Activated naive CD8-positive, alpha-beta T cell treated with anti-CD3 and anti-CD28 coated beads, Interleukin-2, amount 10 ng/mL, durations not matched to agents 7 days and 5 days (primary cell): ENCODE measurements at regions not wholly inside any gene's neighbourhood (a gene's known extent, or its start where the extent isn't known, plus 50 kb on each side); places are given as distances from the start of the nearest gene placed in this dataset.
"Not testable (repeated sequence)": the region's sequence is repeated elsewhere in the genome, so short reads cannot be mapped to it uniquely, and the experiment has no call there.

Experiments used
- ATAC-seq: fragments of 150-1000 bp; cut with Tn5 transposase; one replicate; pipeline ENCODE4 v1.10.0; 2021; ENCODE audit warnings: low read depth, moderate library complexity
- POLR2A ChIA-PET: fragments of 350-600 bp; sonication (Branson Sonifier 250); formaldehyde crosslinking; loops from one replicate; lab custom pipeline; 2021; ENCODE audit warnings: antibody characterized with exemption; lab: Charles Lee
- DNase-seq: peaks from one replicate; pipeline ENCODE4 v3.0.0; 2021
- H3K27ac Mint-ChIP-seq: one replicate; pipeline ENCODE4 v1.8.0; 2022; ENCODE audit warnings: mild to moderate bottlenecking, mixed read lengths
- H3K27me3 Mint-ChIP-seq: one replicate; pipeline ENCODE4 v1.8.0; 2022; ENCODE audit warnings: mild to moderate bottlenecking, moderate library complexity, mixed read lengths
- H3K36me3 Mint-ChIP-seq: one replicate; pipeline ENCODE4 v1.8.0; 2021; ENCODE audit warnings: mild to moderate bottlenecking, mixed read lengths
- H3K4me1 Mint-ChIP-seq: one replicate; pipeline ENCODE4 v1.8.0; 2021; ENCODE audit warnings: mixed read lengths
- H3K4me3 Mint-ChIP-seq: one replicate; pipeline ENCODE4 v1.8.0; 2022; ENCODE audit warnings: mild to moderate bottlenecking, moderate library complexity, mixed read lengths
- H3K9me3 Mint-ChIP-seq: one replicate; pipeline ENCODE4 v1.8.0; 2021; ENCODE audit warnings: mixed read lengths

DNA sequence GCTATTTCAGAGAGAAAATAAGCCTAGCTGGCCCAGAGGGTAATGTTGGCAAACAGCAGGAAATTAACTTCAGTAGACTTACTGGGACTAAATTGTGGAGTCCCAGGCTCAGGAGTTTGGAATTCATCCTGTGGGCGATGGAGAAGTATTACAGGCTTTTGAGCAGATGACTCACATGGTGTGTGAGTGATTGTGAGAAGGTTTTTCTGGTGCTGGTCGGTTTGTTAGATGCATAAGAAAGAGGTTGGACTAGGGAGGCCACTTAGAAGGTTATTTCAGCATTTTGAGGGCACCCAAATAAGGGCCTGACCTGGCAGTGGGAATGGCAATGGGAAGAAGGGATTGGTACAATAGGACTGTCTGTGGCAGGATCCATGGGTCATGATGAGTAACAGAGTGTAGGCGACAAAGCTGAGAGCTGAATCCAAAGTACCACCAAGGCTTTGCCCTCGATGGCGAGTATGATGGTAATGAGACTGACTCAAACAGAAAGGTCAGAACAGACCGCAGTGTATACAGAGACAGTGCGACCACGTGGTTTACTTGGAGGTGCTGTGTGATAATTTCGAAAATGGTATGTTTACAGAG, 69.2 kb upstream of the KIF26B start:
- ATAC-seq: no peak
- Mint-ChIP-seq H3K4me1 (no peaks in the 10 kb centered on the region), H3K9me3 (no peaks in the 10 kb centered on the region), H3K36me3 (no peaks in the 10 kb centered on the region), H3K27ac (no peak overlapping the region), H3K27me3 (no peaks in the 10 kb centered on the region), H3K4me3 (no peak overlapping the region)
- DNase-seq: no peak
- POLR2A ChIA-PET: no interaction called here

DNA sequence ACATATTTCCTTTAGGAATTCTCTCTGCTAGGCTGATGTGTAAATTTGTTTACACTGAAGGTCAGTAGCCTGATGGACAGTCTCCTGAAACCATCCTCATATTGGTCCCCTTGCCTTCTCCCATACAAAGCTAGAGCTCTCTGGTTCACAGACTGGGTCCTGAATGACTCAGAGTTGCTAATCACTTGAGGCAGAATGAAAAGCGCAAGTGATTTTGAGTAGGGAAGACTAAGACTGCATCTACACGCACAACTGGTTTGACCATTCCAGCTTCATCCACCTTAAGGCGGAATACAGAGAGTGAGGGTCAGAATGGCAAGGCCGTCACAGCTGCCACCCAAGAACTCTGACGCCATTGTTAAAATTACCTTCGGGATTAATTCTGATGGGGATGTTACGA, 70.2 kb upstream of the KIF26B start:
- Mint-ChIP-seq H3K27me3 (no peaks in the 10 kb centered on the region), H3K36me3 (no peaks in the 10 kb centered on the region), H3K4me1 (no peaks in the 10 kb centered on the region), H3K27ac (no peak overlapping the region), H3K9me3 (no peaks in the 10 kb centered on the region), H3K4me3 (no peak overlapping the region)
- DNase-seq (no peak), ATAC-seq (no peak)
- POLR2A ChIA-PET: no interaction called here

DNA sequence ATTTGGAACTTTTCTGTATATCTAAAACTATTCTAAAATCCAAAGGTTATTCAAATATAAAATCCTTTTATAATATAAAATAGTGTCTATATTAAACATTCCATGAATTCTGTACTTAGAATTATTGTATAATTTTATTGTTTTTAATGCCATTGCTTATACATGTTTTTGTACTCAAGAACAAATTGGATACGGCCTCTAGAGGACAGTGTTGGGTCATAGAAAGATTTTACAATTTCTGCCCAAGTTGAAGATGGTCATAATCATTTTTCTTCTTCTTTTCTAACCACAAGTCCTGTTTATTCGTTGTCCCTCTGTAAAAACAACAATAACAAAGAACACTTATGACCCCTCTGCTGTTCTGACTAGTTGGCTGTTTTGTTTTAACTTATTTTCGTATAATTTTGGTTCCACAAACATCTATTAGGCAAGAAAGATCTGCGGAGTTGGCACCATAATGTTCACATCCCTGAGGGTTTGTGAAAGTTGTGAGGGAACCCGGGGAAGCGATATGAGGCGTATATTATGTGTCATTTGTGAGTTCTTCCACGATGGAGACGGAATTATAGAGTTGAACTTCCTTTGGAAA, 75.7 kb upstream of the KIF26B start:
- DNase-seq (no peak), ATAC-seq (no peak)
- Mint-ChIP-seq H3K9me3 (no peaks in the 10 kb centered on the region), H3K4me1 (no peaks in the 10 kb centered on the region), H3K27ac (no peak overlapping the region), H3K27me3 (peaks cover 3% of the 10 kb centered on the region), H3K4me3 (no peak overlapping the region), H3K36me3 (no peaks in the 10 kb centered on the region)
- POLR2A ChIA-PET: no interaction called here

DNA sequence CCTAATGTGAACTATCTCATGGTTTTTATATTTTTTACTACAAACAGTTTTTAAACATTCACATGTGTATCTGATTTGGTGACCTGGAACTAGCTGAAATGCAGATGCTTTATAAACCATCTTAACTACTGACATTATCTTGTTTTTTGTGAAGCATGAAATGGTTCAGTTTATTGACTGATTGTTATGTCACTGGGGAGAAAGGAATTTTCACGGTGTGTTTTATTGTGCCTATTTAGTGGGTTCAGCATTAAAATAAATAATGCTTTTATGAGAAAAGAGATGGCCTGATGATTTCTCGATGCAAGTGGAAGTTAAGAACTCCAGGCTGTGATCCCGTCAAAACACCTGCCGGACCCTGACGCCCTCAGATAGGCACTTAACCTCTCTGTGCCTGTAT, 79.9 kb upstream of the KIF26B start:
- H3K4me1 Mint-ChIP-seq: no peaks in the 10 kb centered on the region
- no peak overlapping the region for H3K4me3 Mint-ChIP-seq
- H3K36me3 Mint-ChIP-seq: no peaks in the 10 kb centered on the region
- no peak overlapping the region for H3K27ac Mint-ChIP-seq
- peaks cover 3% of the 10 kb centered on the region for H3K27me3 Mint-ChIP-seq
- POLR2A ChIA-PET: no interaction called here
- no peak for ATAC-seq
- peaks cover 3% of the 10 kb centered on the region for H3K9me3 Mint-ChIP-seq
- DNase-seq: no peak

DNA sequence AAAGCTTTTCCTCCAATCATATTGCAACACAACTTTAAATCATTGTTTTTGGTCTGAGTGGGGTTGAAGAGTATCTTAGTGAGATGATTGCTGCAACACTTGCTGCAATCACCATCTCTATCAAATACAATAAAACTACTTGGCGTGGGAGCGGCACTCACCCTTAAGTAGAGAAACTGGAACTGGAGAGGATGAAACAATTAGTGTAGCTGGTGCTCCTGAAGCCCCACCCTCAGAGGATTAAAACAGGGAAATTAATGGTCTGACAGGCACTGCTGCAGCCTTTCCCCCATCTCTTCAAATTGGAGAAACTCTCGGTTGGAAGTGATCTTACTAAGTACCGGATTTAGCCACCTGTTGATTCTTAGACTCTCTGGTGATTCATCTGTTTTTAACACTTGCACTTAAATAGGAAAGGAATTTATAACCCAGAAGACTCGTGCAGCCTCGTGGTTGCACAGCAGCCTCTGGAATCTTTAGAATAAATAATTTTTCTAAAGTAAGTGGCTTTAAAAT, 80.5 kb upstream of the KIF26B start:
- Mint-ChIP-seq H3K36me3 (no peaks in the 10 kb centered on the region), H3K4me1 (no peaks in the 10 kb centered on the region), H3K9me3 (peaks cover 3% of the 10 kb centered on the region), H3K27me3 (peaks cover 3% of the 10 kb centered on the region), H3K4me3 (no peak overlapping the region), H3K27ac (no peak overlapping the region)
- POLR2A ChIA-PET: no interaction called here
- ATAC-seq: no peak
- no peak for DNase-seq

DNA sequence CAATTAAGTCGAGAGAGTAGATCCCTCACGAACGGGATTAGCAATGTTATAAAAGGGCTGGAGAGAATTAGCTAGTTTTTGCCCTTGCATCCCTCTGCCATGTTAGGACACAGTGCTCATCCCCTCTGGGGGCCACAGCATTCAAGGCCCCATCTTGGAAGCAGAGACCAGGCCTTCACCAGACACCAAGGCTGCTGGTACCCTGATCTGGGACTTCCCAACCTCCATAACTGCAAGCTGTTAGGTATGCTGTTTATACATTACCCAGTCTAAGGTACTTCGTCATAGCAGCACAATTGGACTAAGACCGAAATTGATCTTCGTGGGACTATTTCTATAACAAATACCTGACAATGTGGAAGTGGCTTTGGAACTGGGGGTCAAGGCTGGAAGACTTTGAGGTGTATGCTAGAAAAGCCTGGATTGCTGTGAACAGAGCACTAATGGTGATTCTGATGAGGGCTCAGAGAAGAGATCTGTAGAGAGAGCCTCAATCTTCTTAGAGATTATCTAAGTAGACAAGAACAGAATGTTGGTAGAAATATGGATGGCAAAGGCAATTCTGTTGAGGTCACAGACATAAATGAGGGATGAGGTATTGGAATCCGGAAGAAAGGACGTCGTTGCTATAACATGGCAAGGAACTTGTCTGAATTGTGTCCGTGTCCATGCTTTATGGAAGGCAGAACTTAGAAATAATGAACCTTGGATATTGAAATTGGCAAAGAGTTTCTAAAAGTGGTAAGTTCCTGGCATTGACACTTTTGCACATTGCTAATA, 83.8 kb upstream of the KIF26B start:
- Mint-ChIP-seq H3K4me1 (no peaks in the 10 kb centered on the region), H3K4me3 (no peak overlapping the region), H3K9me3 (peaks cover 3% of the 10 kb centered on the region), H3K36me3 (no peaks in the 10 kb centered on the region), H3K27me3 (no peaks in the 10 kb centered on the region), H3K27ac (no peak overlapping the region)
- no peak for DNase-seq
- POLR2A ChIA-PET: no interaction called here
- ATAC-seq: no peak

DNA sequence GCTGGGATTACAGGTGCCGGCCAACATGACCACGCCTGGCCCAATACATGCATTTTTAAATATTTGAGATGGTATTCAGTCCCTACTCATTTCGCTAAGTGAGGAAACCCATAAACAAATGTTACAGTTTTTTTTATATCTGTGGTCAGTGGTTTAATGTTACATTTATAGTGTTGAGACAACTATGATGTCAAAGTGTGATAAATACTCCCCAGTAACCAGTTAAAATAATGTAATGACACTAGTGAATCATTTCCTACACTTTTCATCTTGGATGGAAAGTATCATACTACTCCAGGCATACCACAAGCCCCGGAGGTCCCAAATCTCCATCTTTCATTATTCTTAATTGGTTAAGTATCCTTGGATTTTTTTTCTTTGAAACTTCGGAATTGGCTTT, 87.5 kb upstream of the KIF26B start:
- no peak overlapping the region for H3K4me3 Mint-ChIP-seq
- H3K27me3 Mint-ChIP-seq: no peaks in the 10 kb centered on the region
- no peak overlapping the region for H3K27ac Mint-ChIP-seq
- ATAC-seq (no peak), DNase-seq (no peak)
- POLR2A ChIA-PET: no interaction called here
- H3K9me3 Mint-ChIP-seq: peaks cover 1% of the 10 kb centered on the region
- no peaks in the 10 kb centered on the region for H3K36me3 Mint-ChIP-seq
- no peaks in the 10 kb centered on the region for H3K4me1 Mint-ChIP-seq

DNA sequence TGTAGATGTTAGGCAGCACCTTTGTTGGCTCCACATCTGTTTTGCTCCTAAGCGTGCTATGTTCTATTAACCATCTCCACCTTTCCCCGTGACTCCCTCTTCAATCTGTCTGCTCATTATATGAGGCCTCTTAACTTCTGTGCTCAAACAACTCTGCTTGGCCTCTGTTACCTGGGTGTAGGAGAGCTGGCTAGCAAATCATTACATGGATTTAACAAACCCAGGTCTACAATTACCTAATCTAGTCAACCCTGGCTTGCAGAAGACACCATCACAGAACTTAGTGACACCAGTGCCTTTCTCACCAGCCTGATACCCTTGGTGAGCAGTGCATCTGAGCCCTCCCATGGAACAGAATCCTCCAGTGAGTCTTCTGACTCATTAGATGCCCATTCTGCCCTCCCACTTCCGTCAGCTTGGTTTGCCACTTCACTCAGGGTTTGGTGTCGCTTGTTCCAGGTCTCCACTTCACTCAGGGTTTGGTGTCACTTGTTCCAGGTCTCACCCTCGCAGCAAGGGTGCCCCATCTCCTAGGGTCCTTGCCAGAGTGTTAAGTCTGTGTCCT, 92.0 kb upstream of the KIF26B start:
- Mint-ChIP-seq H3K4me1 (no peaks in the 10 kb centered on the region), H3K4me3 (no peak overlapping the region), H3K36me3 (no peaks in the 10 kb centered on the region), H3K27ac (no peak overlapping the region), H3K9me3 (no peaks in the 10 kb centered on the region), H3K27me3 (no peaks in the 10 kb centered on the region)
- POLR2A ChIA-PET: no interaction called here
- DNase-seq (no peak), ATAC-seq (no peak)

DNA sequence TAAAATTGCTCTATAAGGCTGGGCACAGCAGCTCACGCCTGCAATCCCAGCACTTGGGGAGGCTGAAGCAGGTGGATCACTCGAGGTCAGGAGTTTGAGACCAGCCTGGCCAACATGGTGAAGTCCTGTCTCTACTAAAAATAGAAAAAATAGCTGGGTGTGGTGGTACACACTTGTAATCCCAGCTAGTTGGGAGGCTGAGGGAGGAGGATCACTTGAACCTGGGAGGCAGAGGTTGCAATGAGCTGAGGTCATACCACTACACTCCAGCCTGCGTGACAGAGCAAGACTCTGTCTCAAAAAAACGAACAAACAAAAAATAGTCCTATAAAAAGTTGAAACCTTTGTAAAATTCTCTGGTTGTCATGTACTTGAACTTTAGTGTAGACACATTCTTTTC, 93.0 kb upstream of the KIF26B start:
- H3K4me1 Mint-ChIP-seq, H3K36me3 Mint-ChIP-seq, H3K9me3 Mint-ChIP-seq, DNase-seq, H3K4me3 Mint-ChIP-seq, H3K27me3 Mint-ChIP-seq, H3K27ac Mint-ChIP-seq, POLR2A ChIA-PET, ATAC-seq: not testable (repeated sequence)

DNA sequence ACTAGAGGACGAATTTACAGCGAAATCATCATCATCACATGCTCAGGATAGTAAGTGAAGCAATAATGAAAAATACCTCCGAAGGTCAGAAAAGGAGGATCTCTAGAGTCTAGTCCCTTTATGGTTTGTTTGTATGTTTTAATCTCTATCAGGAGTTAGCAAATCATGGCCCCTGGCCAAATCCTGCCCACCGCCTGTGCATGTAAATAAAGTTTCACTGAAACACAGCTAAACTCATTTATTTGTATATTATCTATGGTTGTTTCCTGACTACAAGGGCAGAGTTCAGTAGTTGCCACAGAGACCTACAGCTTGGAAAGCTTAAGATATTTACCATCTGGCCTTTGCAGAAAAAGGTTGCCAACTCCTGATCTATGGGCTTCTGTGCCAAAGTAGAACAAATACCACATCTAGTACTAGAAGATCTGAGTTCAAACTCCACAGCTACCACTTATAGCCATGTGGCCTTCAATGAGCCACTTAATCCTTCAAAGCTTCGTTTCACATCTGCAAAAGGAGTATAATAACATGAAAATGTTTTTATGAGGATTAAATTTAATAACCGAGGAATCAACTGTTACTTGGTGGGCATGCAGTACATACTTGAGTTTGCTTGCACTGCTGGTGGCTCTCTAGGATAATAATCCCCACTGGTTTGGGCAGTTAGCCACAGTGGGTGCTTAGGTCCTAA, 94.0 kb upstream of the KIF26B start:
- Mint-ChIP-seq H3K27ac (no peak overlapping the region), H3K9me3 (no peaks in the 10 kb centered on the region), H3K4me3 (no peak overlapping the region), H3K4me1 (no peaks in the 10 kb centered on the region), H3K36me3 (no peaks in the 10 kb centered on the region), H3K27me3 (no peaks in the 10 kb centered on the region)
- ATAC-seq: no peak
- POLR2A ChIA-PET: no interaction called here
- no peak for DNase-seq

DNA sequence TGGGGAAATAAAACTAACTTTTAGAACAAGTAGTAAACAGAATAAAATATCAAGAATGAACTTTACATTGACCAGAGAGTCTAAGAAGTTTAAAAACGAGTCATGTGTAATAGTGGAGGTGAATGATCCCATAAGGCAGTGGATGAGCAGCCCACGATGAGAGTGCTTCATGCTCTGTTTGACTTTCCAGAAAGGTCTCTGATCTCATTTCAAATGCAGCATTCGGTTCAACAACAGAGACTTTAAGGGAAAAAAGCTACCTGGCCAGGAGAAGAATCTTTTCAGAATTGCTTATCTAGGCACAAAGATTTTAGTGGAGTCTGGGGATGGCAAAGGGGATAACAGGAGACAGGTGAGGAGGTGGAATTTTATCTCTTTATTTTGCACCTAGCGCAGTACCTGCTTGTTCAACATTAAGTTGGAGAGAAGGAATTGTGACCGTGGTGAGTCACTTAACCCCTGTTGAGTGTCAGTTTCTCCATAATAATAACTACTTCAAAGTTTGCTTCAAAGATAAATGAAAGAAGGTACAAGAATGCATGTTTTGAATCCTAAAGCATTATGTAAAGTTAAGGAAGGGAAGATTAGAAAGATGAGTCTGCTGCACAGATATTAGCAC, 94.9 kb upstream of the KIF26B start:
- no peak overlapping the region for H3K4me3 Mint-ChIP-seq
- H3K27me3 Mint-ChIP-seq: no peaks in the 10 kb centered on the region
- H3K9me3 Mint-ChIP-seq: no peaks in the 10 kb centered on the region
- DNase-seq (no peak), ATAC-seq (no peak)
- POLR2A ChIA-PET: no interaction called here
- H3K27ac Mint-ChIP-seq: no peak overlapping the region
- H3K36me3 Mint-ChIP-seq: no peaks in the 10 kb centered on the region
- H3K4me1 Mint-ChIP-seq: no peaks in the 10 kb centered on the region

DNA sequence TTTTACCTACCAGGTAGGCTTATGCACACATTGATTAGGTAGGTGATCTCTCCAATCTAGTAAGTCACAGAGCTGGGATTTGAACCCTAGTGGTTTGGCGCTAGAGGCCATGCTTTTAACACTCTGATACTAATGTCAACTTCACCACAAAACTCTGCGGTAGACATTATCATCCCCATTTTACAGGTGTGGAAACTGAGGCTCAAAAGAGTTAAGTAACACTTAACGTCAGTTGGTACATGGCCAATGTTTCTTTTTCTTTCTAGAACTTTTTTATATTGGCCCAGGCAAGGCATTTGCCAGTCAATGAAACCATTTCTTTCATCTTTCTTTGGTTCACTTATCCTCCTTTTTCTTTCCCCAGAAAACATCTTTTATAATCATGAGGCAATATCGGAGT, 95.9 kb upstream of the KIF26B start:
- Mint-ChIP-seq H3K4me1 (peaks cover 6% of the 10 kb centered on the region), H3K4me3 (no peak overlapping the region), H3K36me3 (no peaks in the 10 kb centered on the region), H3K27me3 (no peaks in the 10 kb centered on the region), H3K9me3 (no peaks in the 10 kb centered on the region), H3K27ac (no peak overlapping the region)
- ATAC-seq (no peak), DNase-seq (no peak)
- POLR2A ChIA-PET: no interaction called here

DNA sequence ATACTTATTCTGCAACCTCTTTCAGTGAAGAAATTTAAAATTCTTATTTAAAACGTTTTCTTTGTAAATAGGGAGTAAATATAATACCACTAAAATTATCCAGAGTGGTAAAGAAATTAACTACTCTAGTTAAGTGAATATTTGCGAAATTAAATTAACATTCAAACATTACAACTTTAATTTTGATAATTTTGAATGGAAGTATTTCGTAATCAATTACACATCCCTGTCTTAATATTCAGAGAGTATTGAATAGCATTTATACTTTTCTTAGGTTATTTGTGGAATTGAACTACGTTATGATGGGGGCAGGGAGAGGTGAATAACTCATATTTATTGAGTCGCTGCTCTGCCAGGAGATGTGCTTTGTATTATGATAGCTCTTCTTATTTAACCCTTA, 96.3 kb upstream of the KIF26B start:
- no peak overlapping the region for H3K4me3 Mint-ChIP-seq
- no peaks in the 10 kb centered on the region for H3K36me3 Mint-ChIP-seq
- H3K9me3 Mint-ChIP-seq: no peaks in the 10 kb centered on the region
- DNase-seq: no peak
- H3K27me3 Mint-ChIP-seq: no peaks in the 10 kb centered on the region
- POLR2A ChIA-PET: no interaction called here
- no peak overlapping the region for H3K27ac Mint-ChIP-seq
- peaks cover 8% of the 10 kb centered on the region for H3K4me1 Mint-ChIP-seq
- no peak for ATAC-seq
